DMS 273 (cell line): ENCODE measurements at regions not wholly inside any gene's neighbourhood (a gene's known extent, or its start where the extent isn't known, plus 50 kb on each side); places are given as distances from the start of the nearest gene placed in this dataset.

ENCODE experiments used
- DNase-seq: peaks from one replicate; lab custom pipeline; 2025; ENCODE audit not compliant: unreplicated experiment; lab: John Stamatoyannopoulos, UW

DNA sequence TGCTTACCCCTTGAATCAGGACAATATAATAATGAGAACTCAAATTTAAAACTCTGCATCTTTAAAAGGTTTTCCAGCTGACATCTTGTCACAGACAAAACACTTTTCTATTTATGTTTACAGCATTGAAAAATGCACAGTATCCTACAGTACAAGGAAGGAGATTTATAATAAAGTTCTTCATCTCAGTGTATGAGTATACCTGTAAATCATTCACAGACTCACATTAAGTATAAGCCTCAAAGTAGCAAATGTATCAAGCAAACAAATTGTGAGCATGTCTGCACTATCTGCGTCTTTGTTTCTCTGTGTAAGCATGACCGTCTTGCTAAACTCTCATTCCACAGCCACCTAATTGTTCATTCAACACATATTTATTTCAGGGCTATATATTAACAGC lies 52.8 kb downstream of the PPP1R2C start:
- DNase-seq = no peak

GRCh38 chrX:42720209-42720608 lies 57.8 kb downstream of the PPP1R2C start:
- no peak for DNase-seq

DNA sequence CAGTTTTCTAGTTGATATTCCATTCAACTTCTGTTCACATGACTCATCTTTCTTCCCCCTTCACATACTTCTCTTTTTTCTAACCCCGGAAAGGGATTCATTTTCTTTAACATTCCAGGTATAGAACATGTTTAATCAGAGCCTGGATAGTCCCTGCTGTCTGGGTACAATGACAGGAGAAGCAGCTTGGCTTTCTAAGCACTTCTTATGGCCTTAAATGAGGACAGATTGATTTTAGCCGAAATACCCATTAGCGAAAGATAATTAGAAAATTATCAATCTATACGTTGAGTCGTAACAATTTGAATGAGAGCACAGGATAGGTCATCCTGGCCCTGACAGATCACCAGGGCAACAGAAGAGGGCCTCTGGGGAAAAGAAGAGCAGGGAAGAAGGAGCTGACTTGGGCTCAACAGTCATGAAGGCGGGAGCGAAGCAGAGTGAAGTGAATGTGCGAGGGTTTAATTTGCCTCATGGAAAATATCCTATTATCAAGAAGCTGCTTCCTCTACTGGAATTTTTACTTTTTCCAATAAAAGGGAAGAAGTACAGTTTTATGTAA lies 62.2 kb downstream of the PPP1R2C start:
- DNase-seq = peak; percentile 47

DNA sequence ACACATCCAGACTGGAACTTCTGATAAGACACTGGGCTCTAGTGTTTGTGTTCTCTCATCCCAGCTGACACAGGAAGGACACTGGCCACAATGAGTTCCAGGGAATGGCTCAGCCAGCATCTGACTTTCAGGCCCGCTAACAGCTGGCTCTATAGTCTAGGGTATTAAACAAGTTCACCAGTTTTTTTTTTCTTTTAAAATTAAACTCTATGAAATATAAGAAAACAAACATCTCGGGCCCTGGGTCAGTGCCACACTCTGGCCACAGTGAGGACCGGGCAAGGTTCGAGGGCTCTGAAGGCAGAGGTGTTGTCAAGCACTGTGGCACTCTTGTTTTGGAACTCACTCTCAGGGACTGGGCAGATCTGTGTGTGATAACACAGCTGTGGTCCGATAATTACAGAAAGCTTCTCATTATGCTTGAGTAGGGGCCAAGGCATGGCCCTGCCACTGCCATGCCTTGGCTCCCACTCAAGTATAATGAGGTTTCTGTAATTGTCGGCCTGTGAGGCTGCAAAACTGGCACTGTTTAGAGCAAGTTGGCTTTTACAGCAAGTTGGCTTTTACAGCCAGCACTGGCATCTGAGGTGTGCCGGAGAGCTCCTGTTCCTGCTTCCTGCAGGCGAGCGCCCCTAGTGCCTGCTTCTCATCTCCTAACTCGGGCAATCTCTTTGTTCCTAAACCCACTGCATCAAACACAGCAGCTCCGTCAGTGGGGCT lies 62.8 kb downstream of the PPP1R2C start:
- peak; percentile 92 for DNase-seq

- no peak for DNase-seq
Observed at GRCh38 chrX:42710452-42710851, 67.5 kb downstream of the PPP1R2C start.

DNA sequence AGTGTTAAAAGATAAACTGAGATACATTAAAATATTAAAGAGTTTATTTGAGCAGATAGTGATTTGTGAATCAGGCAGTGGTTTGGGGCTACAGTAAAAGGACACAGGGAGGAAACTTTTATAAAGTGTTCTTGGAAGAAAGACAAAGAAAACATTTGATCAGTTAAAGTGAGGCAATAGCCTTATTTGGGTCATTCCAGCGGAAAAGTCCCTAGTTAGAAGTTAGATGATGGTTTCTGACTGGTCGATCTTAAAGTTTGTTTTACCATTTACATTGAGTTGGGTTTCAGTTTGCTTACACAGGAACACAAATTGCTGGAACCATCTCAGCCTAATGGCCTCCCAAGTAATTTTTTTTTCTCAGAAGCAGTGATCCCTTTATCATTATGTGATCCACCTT lies 69.7 kb downstream of the PPP1R2C start:
- DNase-seq = no peak

- DNase-seq = no peak
Observed at GRCh38 chrX:42707742-42708141, 70.2 kb downstream of the PPP1R2C start.

- DNase-seq = no peak
Observed at GRCh38 chrX:42704454-42704853, 73.5 kb downstream of the PPP1R2C start.

DNA sequence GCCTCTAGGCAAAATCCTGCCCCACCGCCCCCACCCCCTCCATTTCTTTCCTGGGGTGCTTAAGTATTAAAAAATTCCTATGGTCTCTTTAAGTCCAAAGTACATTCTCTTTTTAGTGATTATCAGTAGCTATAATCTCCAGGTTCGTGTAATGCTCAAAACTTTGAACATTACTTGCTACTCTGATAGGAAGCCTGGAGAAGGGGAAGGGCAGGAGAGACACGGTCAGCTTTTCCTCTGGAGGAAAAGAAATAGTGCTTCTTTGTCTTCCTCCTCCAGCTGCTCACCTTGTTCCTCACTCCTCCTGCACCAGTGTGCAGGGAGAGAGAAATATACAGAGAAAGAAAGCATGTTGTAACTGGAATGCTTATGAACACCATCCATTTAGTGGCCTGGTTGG lies 80.4 kb downstream of the PPP1R2C start:
- DNase-seq = no peak

- no peak for DNase-seq
Observed at GRCh38 chrX:42696536-42697124, 81.3 kb downstream of the PPP1R2C start.

DNA sequence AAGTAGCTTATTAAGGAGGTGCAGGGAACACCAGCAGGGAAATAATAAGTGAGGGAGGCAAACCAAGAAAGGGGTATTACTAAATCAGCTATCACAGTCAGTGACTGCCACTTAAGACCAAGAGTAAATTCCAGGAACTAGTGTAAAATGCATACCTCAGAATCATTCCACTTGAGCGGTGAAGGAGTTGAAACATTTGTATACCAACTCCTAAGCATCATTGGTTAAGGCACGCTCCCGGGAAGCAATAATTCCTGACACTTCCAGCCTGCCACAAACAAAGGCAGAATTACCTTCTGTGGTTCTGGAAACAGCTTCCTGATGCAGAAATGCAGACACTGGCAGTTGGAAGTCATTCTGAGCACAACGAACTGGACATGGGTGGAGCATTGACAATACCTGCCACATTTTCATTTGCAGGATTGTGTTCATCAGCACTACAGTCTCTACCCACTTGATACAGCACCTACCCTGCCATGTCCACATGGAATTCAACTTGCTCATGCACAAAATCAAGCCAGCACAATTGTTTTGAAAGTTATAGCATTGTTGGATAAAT lies 82.1 kb downstream of the PPP1R2C start:
- DNase-seq = no peak

DNA sequence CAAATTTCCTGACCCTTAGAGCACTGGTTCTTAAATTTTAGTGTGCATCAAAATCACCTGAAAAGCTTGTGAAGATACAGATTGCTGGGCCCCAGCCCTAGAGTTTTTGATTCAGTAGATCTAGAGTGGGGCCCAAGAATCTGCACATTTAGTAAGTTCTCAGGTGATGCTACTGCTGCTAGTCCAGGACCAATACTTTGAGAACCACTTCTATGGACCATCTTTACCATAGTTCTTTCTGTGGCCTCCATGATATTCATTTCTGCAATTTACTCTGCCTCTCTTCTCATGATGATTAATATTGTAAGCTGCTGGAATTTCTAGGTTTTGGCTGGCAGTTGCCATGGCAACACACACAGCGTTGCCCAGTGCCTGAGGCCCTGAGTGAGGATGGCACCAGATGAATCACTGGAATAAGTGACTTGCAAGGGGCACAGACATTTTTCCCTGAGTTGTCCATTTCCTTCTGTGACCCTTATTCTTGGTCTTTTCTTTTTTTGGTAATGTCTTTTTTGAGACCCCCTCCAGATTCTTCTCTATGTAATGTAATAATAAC lies 83.6 kb downstream of the PPP1R2C start:
- no peak for DNase-seq

GRCh38 chrX:42691196-42691595 lies 86.8 kb downstream of the PPP1R2C start:
- no peak for DNase-seq

DNA sequence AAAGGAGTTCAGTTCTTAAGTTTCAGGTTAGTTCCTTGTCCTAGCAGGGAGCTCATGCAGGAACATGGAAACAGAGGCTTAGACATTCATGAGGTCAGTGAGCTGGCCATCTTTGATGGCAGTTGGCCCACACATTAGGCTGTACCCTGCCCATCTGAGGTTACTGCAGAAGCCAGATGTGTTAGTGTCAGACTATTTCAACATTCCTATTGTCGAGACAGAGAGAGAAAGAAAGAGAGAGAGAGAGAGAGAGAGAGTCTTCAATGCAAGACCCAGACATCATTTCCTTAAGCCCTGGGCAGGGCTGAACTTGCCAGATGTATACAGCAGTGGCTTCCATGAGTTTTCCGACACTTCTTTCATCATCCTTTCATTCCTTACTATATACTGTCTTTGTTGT lies 91.3 kb downstream of the PPP1R2C start:
- no peak for DNase-seq

- no peak for DNase-seq
Observed at GRCh38 chrX:42686296-42686695, 91.7 kb downstream of the PPP1R2C start.

DNA sequence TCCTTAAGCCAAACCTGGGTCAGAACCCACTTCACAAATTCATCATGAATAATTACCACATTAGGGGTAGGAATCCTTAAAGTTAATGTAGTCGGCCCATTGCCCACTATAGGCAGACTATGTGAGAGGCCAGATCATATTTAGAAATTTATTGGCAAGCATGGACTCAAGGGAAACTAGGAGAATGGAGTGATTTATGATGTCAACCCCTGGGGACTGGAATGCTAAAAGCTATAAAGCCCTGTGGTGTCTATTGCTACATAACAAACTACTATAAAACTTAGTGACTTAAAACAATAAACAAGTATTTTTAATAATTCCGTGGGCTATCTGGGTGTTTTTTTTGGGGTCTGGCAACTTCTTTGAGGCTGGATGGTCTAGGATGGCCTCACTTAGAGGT lies 93.9 kb downstream of the PPP1R2C start:
- DNase-seq = no peak

GRCh38 chrX:42680666-42681065 lies 97.3 kb downstream of the PPP1R2C start:
- DNase-seq = no peak

DNA sequence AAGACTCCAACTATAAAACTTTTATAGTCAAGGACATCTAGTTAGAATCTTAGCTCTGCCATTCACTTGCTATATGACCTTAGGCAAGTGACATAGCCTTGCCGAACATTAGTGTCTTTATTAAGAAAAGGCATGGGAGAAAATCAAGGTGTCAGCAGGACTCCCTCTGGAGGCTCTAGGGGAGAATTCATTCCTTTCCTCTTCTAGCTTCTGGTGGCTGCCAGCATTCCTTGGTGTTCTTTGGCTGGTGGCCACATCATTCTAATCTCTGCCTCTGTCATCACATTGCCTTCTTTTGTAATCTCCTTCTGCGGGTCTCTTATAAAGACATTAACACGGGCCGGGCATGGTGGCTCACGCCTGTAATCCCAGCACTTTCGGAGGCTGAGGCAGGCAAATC lies 99.8 kb downstream of the PPP1R2C start:
- DNase-seq = peak; percentile 38

GRCh38 chrX:42673301-42673810 lies 104.6 kb downstream of the PPP1R2C start:
- DNase-seq = no peak

- peak; percentile 43 for DNase-seq
Observed at GRCh38 chrX:42664680-42665079, 113.3 kb downstream of the PPP1R2C start.

GRCh38 chrX:42628471-42628870 lies 149.5 kb downstream of the PPP1R2C start:
- DNase-seq = no peak

GRCh38 chrX:42627891-42628290 lies 150.1 kb downstream of the PPP1R2C start:
- DNase-seq = no peak
